ENCODE measurements at regions not wholly inside any gene's neighbourhood (a gene's known extent, or its start where the extent isn't known, plus 50 kb on each side); places are given as distances from the start of the nearest gene placed in this dataset.

DNA sequence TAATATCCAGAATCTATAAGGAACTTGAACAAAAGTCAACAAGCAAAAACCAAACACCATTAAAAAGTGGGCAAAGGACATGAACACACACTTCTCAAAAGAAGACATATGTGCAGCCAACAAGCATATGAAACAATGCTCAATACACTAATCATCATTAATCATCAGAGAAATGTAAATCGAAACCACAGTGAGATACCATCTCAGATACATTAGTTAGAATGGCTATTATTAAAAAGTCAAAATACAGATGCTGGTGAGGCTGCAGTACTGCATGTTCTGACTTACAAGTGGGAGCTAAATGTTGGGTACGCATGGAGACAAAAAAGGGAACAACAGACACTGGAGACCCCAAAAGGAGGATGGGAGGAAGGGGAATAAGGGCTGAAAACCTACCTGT, 67.1 kb downstream of the BLTP3B start:
- TF ChIP-seq, protein P1, sequence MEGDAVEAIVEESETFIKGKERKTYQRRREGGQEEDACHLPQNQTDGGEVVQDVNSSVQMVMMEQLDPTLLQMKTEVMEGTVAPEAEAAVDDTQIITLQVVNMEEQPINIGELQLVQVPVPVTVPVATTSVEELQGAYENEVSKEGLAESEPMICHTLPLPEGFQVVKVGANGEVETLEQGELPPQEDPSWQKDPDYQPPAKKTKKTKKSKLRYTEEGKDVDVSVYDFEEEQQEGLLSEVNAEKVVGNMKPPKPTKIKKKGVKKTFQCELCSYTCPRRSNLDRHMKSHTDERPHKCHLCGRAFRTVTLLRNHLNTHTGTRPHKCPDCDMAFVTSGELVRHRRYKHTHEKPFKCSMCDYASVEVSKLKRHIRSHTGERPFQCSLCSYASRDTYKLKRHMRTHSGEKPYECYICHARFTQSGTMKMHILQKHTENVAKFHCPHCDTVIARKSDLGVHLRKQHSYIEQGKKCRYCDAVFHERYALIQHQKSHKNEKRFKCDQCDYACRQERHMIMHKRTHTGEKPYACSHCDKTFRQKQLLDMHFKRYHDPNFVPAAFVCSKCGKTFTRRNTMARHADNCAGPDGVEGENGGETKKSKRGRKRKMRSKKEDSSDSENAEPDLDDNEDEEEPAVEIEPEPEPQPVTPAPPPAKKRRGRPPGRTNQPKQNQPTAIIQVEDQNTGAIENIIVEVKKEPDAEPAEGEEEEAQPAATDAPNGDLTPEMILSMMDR (conservative IDR thresholded peaks at IDR 0.05; ENCODE audit: low read length) = no peak
- no peak for TF ChIP-seq EZH2phosphoT487 (IDR thresholded peaks at IDR 0.05; ENCODE audit: borderline replicate concordance, low read depth, low read length)
